Upper lobe of right lung (tissue), 1 donor: ENCODE measurements at regions not wholly inside any gene's neighbourhood (a gene's known extent, or its start where the extent isn't known, plus 50 kb on each side); places are given as distances from the start of the nearest gene placed in this dataset.
A peak's percentile ranks its signal among the peaks of the same experiment; 100 is the strongest.

Experiments used
- ATAC-seq: fragments of 200-7000 bp; cut with Tn5 transposase; one replicate; pipeline ENCODE4 v1.9.1; 2020; ENCODE audit warnings: mild to moderate bottlenecking, moderate library complexity
- DNase-seq: peaks from one replicate; pipeline ENCODE4 v3.0.0-alpha.2; 2020
- H3K27ac ChIP-seq: fragments of 200-600 bp; one replicate; pipeline ENCODE4 v1.8.0; 2022
- H3K27me3 ChIP-seq: fragments of 200-600 bp; one replicate; pipeline ENCODE4 v1.8.0; 2022; ENCODE audit warnings: mild to moderate bottlenecking
- H3K36me3 ChIP-seq: fragments of 200-600 bp; one replicate; pipeline ENCODE4 v1.8.0; 2022
- H3K4me1 ChIP-seq: fragments of 200-600 bp; one replicate; pipeline ENCODE4 v1.8.0; 2022
- H3K4me3 ChIP-seq: fragments of 200-600 bp; one replicate; pipeline ENCODE4 v1.8.0; 2022; ENCODE audit warnings: mild to moderate bottlenecking
- H3K9me3 ChIP-seq: fragments of 200-600 bp; one replicate; pipeline ENCODE4 v1.8.0; 2022
- intact Hi-C: fragments of 100-400 bp; cut with DNase I; formaldehyde crosslinking; loops from one replicate; pipeline ENCODE4 v1.11.0; 2022
- TF ChIP-seq, protein P1 (sequence below): fragments of 200-600 bp; IDR thresholded peaks from one replicate; pipeline ENCODE4 v1.8.0; 2022; ENCODE audit warnings: antibody characterized with exemption
- donor health status: DM: no; HTN: yes; CAD: no; lungs with severe emphysema.

DNA sequence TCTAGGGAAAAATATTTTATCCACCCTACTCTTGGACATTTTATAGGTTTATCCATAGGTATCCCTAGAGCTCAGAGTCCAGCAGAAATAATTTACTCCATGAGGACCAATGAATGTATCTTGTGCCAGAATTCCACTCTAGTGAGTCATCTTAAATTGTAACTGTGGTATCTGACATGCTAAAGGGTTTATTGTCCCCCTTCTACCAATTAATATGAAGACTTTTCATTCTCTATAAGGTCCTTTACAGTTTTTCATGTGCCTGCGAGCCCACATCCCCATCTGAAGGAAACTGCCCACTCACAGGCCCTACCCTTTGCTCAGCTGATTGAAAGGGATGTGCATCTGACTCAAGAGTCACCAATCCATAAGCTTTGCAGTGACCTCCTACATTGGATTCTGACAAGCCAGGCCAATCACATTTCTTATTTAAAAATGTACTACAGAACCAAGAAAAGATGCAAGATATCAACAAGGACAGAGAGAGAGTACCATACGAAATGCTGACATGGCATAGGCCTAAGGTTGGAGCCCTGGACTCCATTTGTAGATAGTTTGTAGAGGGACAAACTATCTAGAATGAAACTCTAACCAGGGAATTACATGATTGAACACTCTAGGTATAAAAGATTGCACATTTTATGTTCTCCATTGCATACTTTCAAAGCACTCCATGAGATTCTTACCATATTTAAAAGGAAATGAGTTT, 93.4 kb upstream of the DEFB112 start:
- no peak overlapping the region for H3K4me3 ChIP-seq
- TF ChIP-seq, protein P1, sequence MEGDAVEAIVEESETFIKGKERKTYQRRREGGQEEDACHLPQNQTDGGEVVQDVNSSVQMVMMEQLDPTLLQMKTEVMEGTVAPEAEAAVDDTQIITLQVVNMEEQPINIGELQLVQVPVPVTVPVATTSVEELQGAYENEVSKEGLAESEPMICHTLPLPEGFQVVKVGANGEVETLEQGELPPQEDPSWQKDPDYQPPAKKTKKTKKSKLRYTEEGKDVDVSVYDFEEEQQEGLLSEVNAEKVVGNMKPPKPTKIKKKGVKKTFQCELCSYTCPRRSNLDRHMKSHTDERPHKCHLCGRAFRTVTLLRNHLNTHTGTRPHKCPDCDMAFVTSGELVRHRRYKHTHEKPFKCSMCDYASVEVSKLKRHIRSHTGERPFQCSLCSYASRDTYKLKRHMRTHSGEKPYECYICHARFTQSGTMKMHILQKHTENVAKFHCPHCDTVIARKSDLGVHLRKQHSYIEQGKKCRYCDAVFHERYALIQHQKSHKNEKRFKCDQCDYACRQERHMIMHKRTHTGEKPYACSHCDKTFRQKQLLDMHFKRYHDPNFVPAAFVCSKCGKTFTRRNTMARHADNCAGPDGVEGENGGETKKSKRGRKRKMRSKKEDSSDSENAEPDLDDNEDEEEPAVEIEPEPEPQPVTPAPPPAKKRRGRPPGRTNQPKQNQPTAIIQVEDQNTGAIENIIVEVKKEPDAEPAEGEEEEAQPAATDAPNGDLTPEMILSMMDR = no peak
- no peak overlapping the region for H3K27ac ChIP-seq
- intact Hi-C loops = no loop called here
- H3K36me3 ChIP-seq = no peaks in the 10 kb centered on the region
- no peaks in the 10 kb centered on the region for H3K9me3 ChIP-seq
- DNase-seq (no peak), ATAC-seq (no peak)
- no peaks in the 10 kb centered on the region for H3K27me3 ChIP-seq
- H3K4me1 ChIP-seq = no peaks in the 10 kb centered on the region

DNA sequence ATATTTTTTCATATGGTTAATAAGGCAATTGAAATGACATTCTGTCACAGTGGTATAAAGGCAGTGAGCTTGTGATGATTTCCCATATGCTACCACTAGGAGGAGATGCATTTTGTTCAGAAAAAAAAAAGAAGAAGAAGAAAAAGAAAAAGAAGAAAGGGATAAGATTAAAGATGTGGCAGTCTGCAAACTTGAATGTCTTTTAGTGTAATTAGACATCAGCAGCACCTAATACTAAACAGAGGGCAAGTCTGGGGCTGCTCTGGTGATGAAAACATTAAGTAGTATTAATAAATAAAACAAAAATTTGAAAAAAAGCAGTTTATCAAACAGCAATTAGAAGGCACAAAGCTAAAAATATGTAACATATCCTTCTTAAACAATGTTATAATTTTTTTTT, 95.4 kb upstream of the DEFB112 start:
- TF ChIP-seq, protein P1 = peak; percentile 26
- no peaks in the 10 kb centered on the region for H3K4me1 ChIP-seq
- H3K4me3 ChIP-seq = no peak overlapping the region
- H3K36me3 ChIP-seq = no peaks in the 10 kb centered on the region
- ATAC-seq = no peak
- H3K27me3 ChIP-seq = no peaks in the 10 kb centered on the region
- intact Hi-C loops = no loop called here
- H3K27ac ChIP-seq = no peak overlapping the region
- DNase-seq = no peak
- no peaks in the 10 kb centered on the region for H3K9me3 ChIP-seq

DNA sequence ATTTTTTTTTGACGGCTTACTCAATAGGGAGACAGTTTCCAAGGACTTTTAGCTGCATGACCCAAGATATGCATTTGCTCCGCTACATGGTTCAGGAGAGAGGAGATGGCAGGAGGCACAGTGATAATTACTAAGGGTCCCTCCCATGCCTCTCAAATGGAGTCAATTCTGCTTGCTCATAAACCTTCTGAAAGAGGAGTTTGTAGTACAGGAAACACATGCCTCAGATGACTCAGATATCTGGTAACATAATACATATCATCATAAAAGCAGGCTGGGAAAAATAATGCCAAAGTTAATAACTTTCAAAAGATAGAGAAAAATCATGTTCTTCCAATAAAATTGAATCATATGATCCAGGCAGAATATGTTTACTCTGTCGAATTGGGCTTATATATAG, 97.6 kb upstream of the DEFB112 start:
- intact Hi-C loops = no loop called here
- TF ChIP-seq, protein P1 = no peak
- no peak overlapping the region for H3K4me3 ChIP-seq
- ATAC-seq (no peak), DNase-seq (no peak)
- H3K9me3 ChIP-seq = no peaks in the 10 kb centered on the region
- no peaks in the 10 kb centered on the region for H3K4me1 ChIP-seq
- no peaks in the 10 kb centered on the region for H3K36me3 ChIP-seq
- H3K27ac ChIP-seq = no peak overlapping the region
- no peaks in the 10 kb centered on the region for H3K27me3 ChIP-seq

DNA sequence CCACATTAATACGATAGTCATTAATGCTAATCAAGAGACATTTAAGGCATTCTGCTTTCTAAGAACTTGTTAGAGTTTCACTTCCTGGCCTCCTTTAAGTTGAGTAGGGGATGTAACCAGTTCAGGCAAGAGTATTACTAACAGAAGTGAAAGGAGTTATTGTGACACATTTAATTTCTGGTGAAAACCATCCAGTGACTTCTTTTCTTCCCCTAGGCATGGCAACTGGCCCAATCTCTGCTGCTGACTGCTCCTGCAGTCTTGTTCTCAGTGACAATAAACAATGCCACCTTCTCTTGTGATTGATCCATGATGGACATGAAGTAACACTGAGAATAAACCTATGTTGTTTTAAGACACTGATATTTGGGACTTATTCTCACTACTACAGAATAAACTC, 130.9 kb upstream of the DEFB112 start:
- Histone ChIP-seq H3K4me1 (no peaks in the 10 kb centered on the region), H3K27ac (no peak overlapping the region), H3K4me3 (no peak overlapping the region), H3K9me3 (no peaks in the 10 kb centered on the region), H3K27me3 (no peaks in the 10 kb centered on the region), H3K36me3 (no peaks in the 10 kb centered on the region)
- DNase-seq (no peak), ATAC-seq (no peak)
- TF ChIP-seq, protein P1 = no peak
- intact Hi-C loops = no loop called here

DNA sequence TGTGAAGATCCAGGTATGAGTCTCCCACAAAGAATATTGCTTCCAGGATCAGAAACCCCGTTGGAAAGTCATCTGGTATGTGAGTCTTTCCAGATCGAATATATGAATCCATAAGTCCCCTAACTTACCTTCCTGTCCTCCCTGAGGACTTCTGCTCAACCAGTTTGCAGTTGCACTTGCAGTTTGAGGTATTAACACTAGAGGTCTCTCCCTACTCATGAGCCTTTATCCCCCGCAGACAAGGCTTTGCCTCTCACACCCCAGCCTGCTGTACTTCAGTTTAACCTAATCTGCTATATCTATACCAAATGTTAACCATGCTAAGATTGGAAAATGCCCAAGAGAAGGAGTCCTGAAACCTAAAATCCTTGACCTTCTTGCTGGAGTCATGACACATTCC, 135.3 kb upstream of the DEFB112 start:
- no peak overlapping the region for H3K4me3 ChIP-seq
- no peak for ATAC-seq
- no peak for DNase-seq
- no peaks in the 10 kb centered on the region for H3K27me3 ChIP-seq
- H3K36me3 ChIP-seq = no peaks in the 10 kb centered on the region
- TF ChIP-seq, protein P1 = no peak
- no peak overlapping the region for H3K27ac ChIP-seq
- intact Hi-C loops = no loop called here
- no peaks in the 10 kb centered on the region for H3K4me1 ChIP-seq
- H3K9me3 ChIP-seq = no peaks in the 10 kb centered on the region

DNA sequence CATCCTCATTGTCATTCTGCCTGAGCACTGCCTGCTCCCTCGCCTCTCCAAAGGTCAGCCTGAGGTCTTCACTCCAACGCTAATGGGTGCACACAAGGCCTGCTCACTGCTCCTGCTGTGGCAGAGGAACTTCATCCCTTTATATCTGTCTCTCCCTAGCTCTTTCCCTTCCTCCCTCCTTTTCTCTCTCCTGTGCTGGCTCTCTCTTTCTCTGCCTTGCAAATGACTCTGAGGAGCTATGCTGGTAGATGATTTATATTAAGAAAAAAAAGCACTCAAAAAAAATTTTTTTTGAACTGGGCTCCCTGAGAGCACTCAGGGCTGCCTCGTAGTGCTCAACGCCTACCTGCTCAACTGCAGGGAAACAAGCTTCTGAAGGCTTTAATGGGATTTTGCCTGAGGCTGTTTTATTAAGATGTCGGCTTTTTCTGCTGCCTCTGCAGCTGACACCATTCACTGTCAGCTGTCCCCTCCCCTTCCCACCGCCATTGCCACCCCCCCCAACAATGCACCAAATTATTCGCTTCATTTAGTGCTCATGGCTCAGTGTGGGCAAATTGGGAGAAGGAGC, 137.7 kb upstream of the DEFB112 start:
- H3K9me3 ChIP-seq = no peaks in the 10 kb centered on the region
- TF ChIP-seq, protein P1 = no peak
- DNase-seq (no peak), ATAC-seq (no peak)
- intact Hi-C loops = no loop called here
- H3K4me3 ChIP-seq = no peak overlapping the region
- no peaks in the 10 kb centered on the region for H3K36me3 ChIP-seq
- H3K4me1 ChIP-seq = no peaks in the 10 kb centered on the region
- no peaks in the 10 kb centered on the region for H3K27me3 ChIP-seq
- no peak overlapping the region for H3K27ac ChIP-seq
